MM.1S (cell line): ENCODE measurements at regions not wholly inside any gene's neighbourhood (a gene's known extent, or its start where the extent isn't known, plus 50 kb on each side); places are given as distances from the start of the nearest gene placed in this dataset.

Experiments
- DNase-seq: peaks from one replicate; pipeline ENCODE4 v3.0.0-alpha.2; 2015
- H2AFZ ChIP-seq: fragments of 300-600 bp; sonication (generic); 2 replicates; pipeline ENCODE4 v1.6.0; 2016; ENCODE audit warnings: antibody characterized with exemption, low read length
- H3F3A ChIP-seq: fragments of 300-600 bp; sonication (generic); 2 replicates; pipeline ENCODE4 v1.6.1; 2016; ENCODE audit warnings: mild to moderate bottlenecking, antibody characterized with exemption, low read length, moderate library complexity, mixed read lengths; ENCODE audit not compliant: insufficient read depth
- H3K27ac ChIP-seq: fragments of 300-600 bp; sonication (generic); 2 replicates; pipeline ENCODE4 v1.5.1; 2016; ENCODE audit warnings: mild to moderate bottlenecking, low read length
- H3K27me3 ChIP-seq: fragments of 300-600 bp; sonication (generic); replicated peaks from 2 replicates; pipeline ENCODE4 v1.6.0; 2016; ENCODE audit warnings: low read length; ENCODE audit not compliant: insufficient read depth
- H3K36me3 ChIP-seq: fragments of 300-600 bp; sonication (generic); replicated peaks from 2 replicates; pipeline ENCODE4 v1.6.1; 2016; ENCODE audit warnings: mild to moderate bottlenecking, low read length, mixed read lengths; ENCODE audit not compliant: insufficient read depth
- H3K4me1 ChIP-seq: fragments of 300-600 bp; sonication (generic); 2 replicates; pipeline ENCODE4 v1.6.1; 2016; ENCODE audit warnings: low read length, mixed read lengths
- H3K4me2 ChIP-seq: fragments of 300-600 bp; sonication (generic); 2 replicates; pipeline ENCODE4 v1.6.0; 2016; ENCODE audit warnings: low read depth, low read length
- H3K4me3 ChIP-seq: fragments of 300-600 bp; sonication (generic); 2 replicates; pipeline ENCODE4 v1.5.1; 2016; ENCODE audit warnings: low read length, mixed read lengths
- H3K79me2 ChIP-seq: fragments of 300-600 bp; sonication (generic); 2 replicates; pipeline ENCODE4 v1.6.1; 2016; ENCODE audit warnings: mixed run types, low read length, mixed read lengths
- H3K9ac ChIP-seq: fragments of 300-600 bp; sonication (generic); 2 replicates; pipeline ENCODE4 v1.6.1; 2016; ENCODE audit warnings: low read length, mixed read lengths
- H3K9me2 ChIP-seq: fragments of 300-600 bp; sonication (generic); replicated peaks from 2 replicates; pipeline ENCODE4 v1.6.1; 2016; ENCODE audit warnings: mild to moderate bottlenecking, low read length, mixed read lengths; ENCODE audit not compliant: insufficient read depth
- H3K9me3 ChIP-seq: fragments of 300-600 bp; sonication (generic); replicated peaks from 2 replicates; pipeline ENCODE4 v1.6.1; 2016; ENCODE audit warnings: mild to moderate bottlenecking, low read length, mixed read lengths; ENCODE audit not compliant: insufficient read depth
- H4K20me1 ChIP-seq: fragments of 300-600 bp; sonication (generic); 2 replicates; pipeline ENCODE4 v1.6.1; 2016; ENCODE audit warnings: mild to moderate bottlenecking, low read length, moderate library complexity, mixed read lengths; ENCODE audit not compliant: insufficient read depth
- CTCF ChIP-seq: fragments of 300-600 bp; sonication (generic); IDR thresholded peaks from 2 replicates; pipeline ENCODE4 v1.5.1; 2016; ENCODE audit warnings: antibody characterized with exemption, low read length, mixed read lengths
- EZH2 ChIP-seq: fragments of 300-600 bp; sonication (generic); optimal IDR thresholded peaks from 2 replicates; pipeline ENCODE3; 2017; ENCODE audit warnings: low read depth, mild to moderate bottlenecking, antibody characterized with exemption, low read length, mixed read lengths
- EZH2phosphoT487 ChIP-seq: fragments of 300-600 bp; sonication (generic); IDR thresholded peaks from 2 replicates; pipeline ENCODE4 v1.6.1; 2018; ENCODE audit warnings: antibody characterized with exemption, low read length

- H3K4me1 ChIP-seq, result no peaks in the 10 kb centered on the region
- DNase-seq, result no peak
- no peaks in the 10 kb centered on the region for H3K9me2 ChIP-seq
- H3K4me2 ChIP-seq, result no peak overlapping the region
- H4K20me1 ChIP-seq, result no peaks in the 10 kb centered on the region
- H3K27me3 ChIP-seq, result no peaks in the 10 kb centered on the region
- no peak overlapping the region for H2AFZ ChIP-seq
- H3K27ac ChIP-seq, result no peak overlapping the region
- no peaks in the 10 kb centered on the region for H3K79me2 ChIP-seq
- TF ChIP-seq EZH2 (no peak), EZH2phosphoT487 (no peak), CTCF (no peak)
- no peak overlapping the region for H3K4me3 ChIP-seq
- H3K9ac ChIP-seq, result no peak overlapping the region
- no peaks in the 10 kb centered on the region for H3K36me3 ChIP-seq
- H3F3A ChIP-seq, result no peaks in the 10 kb centered on the region
- no peaks in the 10 kb centered on the region for H3K9me3 ChIP-seq
Observed at GRCh38 chr5:92860061-92860460, 721.0 kb downstream of the NR2F1-AS1 start.

GRCh38 chr5:92852219-92852618 lies 728.8 kb downstream of the NR2F1-AS1 start:
- no peak for TF ChIP-seq CTCF
- TF ChIP-seq EZH2phosphoT487, result no peak
- no peak for TF ChIP-seq EZH2
- no peak overlapping the region for H2AFZ ChIP-seq
- no peak for DNase-seq
- no peaks in the 10 kb centered on the region for H3K4me1 ChIP-seq
- H3F3A ChIP-seq, result no peaks in the 10 kb centered on the region
- H3K4me3 ChIP-seq, result no peak overlapping the region
- no peaks in the 10 kb centered on the region for H4K20me1 ChIP-seq
- H3K79me2 ChIP-seq, result no peaks in the 10 kb centered on the region
- H3K9me3 ChIP-seq, result no peaks in the 10 kb centered on the region
- no peak overlapping the region for H3K9ac ChIP-seq
- H3K27me3 ChIP-seq, result no peaks in the 10 kb centered on the region
- no peak overlapping the region for H3K4me2 ChIP-seq
- H3K27ac ChIP-seq, result no peak overlapping the region
- H3K36me3 ChIP-seq, result no peaks in the 10 kb centered on the region
- no peaks in the 10 kb centered on the region for H3K9me2 ChIP-seq

GRCh38 chr5:92850886-92851285 lies 730.1 kb downstream of the NR2F1-AS1 start:
- Histone ChIP-seq H3K4me1 (no peaks in the 10 kb centered on the region), H3K4me3 (no peak overlapping the region), H3K9me3 (no peaks in the 10 kb centered on the region), H3K27ac (no peak overlapping the region), H3F3A (no peaks in the 10 kb centered on the region), H4K20me1 (no peaks in the 10 kb centered on the region), H3K36me3 (no peaks in the 10 kb centered on the region), H3K79me2 (no peaks in the 10 kb centered on the region), H3K9ac (no peak overlapping the region), H3K9me2 (no peaks in the 10 kb centered on the region; the same call in 1 of the 2 replicates), H2AFZ (no peak overlapping the region), H3K4me2 (no peak overlapping the region), H3K27me3 (no peaks in the 10 kb centered on the region)
- DNase-seq, result no peak
- TF ChIP-seq EZH2, result no peak
- TF ChIP-seq CTCF, result no peak
- TF ChIP-seq EZH2phosphoT487, result no peak
